Endothelial cell of umbilical vein (primary cell): ENCODE measurements at regions not wholly inside any gene's neighbourhood (a gene's known extent, or its start where the extent isn't known, plus 50 kb on each side); places are given as distances from the start of the nearest gene placed in this dataset.

Experiments
- BruUV-seq: library from RNA; stranded (reverse); fragments of 400-500 nt; replicated peaks from 2 replicates; lab custom pipeline; 2021; lab: Mats Ljungman, UMichigan
- CTCF ChIA-PET: fragments of 300-600, 350-600 bp; sonication (Branson Sonifier 250); formaldehyde crosslinking; loops from one replicate; lab custom pipeline; 2021; ENCODE audit warnings: antibody characterized with exemption, inconsistent platforms; lab: Charles Lee
- POLR2A ChIA-PET: fragments of 300-600, 350-600 bp; sonication (Branson Sonifier 250); formaldehyde crosslinking; loops from one replicate; lab custom pipeline; 2021; ENCODE audit warnings: antibody characterized with exemption, inconsistent platforms; lab: Charles Lee
- DNase-seq: peaks from one replicate; pipeline ENCODE4 v3.0.0-alpha.2; 2011; ENCODE audit warnings: low read depth, low spot score
- FAIRE-seq: peaks from 2 replicates; lab custom pipeline; 2011; peaks lifted over from hg19 to GRCh38; lab: Jason Lieb, UNC
- H2AFZ ChIP-seq: 2 replicates; pipeline ENCODE4 v1.6.0; 2012; ENCODE audit warnings: low read depth, low read length, control low read depth, inconsistent platforms
- H3K27ac ChIP-seq: 2 replicates; pipeline ENCODE4 v1.5.1; 2011; ENCODE audit warnings: low read depth, mild to moderate bottlenecking, control low read depth, low read length, moderate library complexity; ENCODE audit not compliant: insufficient read depth
- H3K27me3 ChIP-seq, 2 experiments: 2 replicates each; pipeline versions ENCODE4 v1.6.0 to v1.6.1; 2011; ENCODE audit warnings: low read length in 2 of 2, mixed read lengths in 1 of 2; ENCODE audit not compliant: control insufficient read depth in 2 of 2, insufficient read depth in 2 of 2
- H3K36me3 ChIP-seq, 2 experiments: 2 replicates in 1 of 2; 3 replicates in 1 of 2; pipeline ENCODE4 v1.5.1; 2011; ENCODE audit warnings: low read length in 2 of 2, mild to moderate bottlenecking in 1 of 2, moderate library complexity in 1 of 2; ENCODE audit not compliant: control insufficient read depth in 2 of 2, insufficient read depth in 2 of 2; ENCODE audit errors: extremely low read depth in 1 of 2
- H3K4me1 ChIP-seq: 3 replicates; pipeline ENCODE4 v1.5.1; 2011; ENCODE audit warnings: mild to moderate bottlenecking, low read length; ENCODE audit not compliant: control insufficient read depth, insufficient read depth; ENCODE audit errors: extremely low read depth
- H3K4me2 ChIP-seq: 2 replicates; pipeline ENCODE4 v1.6.1; 2011; ENCODE audit warnings: low read length, control low read depth, mixed read lengths; ENCODE audit not compliant: insufficient read depth
- H3K4me3 ChIP-seq, 3 experiments: fragments of 200-600 bp in 1 of 3; sonication (generic), shearing (Covaris generic) in 1 of 3; replicated peaks in 1 of 3; 2 replicates each; pipeline ENCODE4 v1.5.1; 2011 to 2016; ENCODE audit warnings: control low read depth in 3 of 3, low read length in 3 of 3, mild to moderate bottlenecking in 2 of 3, inconsistent platforms in 1 of 3, low read depth in 1 of 3, moderate library complexity in 1 of 3; ENCODE audit not compliant: insufficient read depth in 1 of 3
- H3K79me2 ChIP-seq: 2 replicates; pipeline ENCODE4 v1.6.0; 2012; ENCODE audit warnings: low read length, inconsistent platforms; ENCODE audit not compliant: control insufficient read depth, insufficient read depth
- H3K9ac ChIP-seq: replicated peaks from 2 replicates; pipeline ENCODE3; 2011; ENCODE audit warnings: low read length, control low read depth; ENCODE audit not compliant: insufficient read depth; ENCODE audit errors: extremely low read depth
- H3K9me1 ChIP-seq: replicated peaks from 3 replicates; pipeline ENCODE4 v1.6.0; 2011; ENCODE audit warnings: mild to moderate bottlenecking, low read length; ENCODE audit not compliant: control insufficient read depth, insufficient read depth; ENCODE audit errors: extremely low read depth
- H3K9me3 ChIP-seq: replicated peaks from 2 replicates; pipeline ENCODE4 v1.5.1; 2012; ENCODE audit warnings: low read length, inconsistent platforms; ENCODE audit not compliant: control insufficient read depth, insufficient read depth
- H4K20me1 ChIP-seq: replicated peaks from 2 replicates; pipeline ENCODE3; 2011; ENCODE audit warnings: mild to moderate bottlenecking, low read length; ENCODE audit not compliant: control insufficient read depth, insufficient read depth; ENCODE audit errors: extremely low read depth
- EZH2 ChIP-seq: IDR thresholded peaks from 2 replicates; pipeline ENCODE4 v1.6.1; 2012; ENCODE audit warnings: borderline replicate concordance, low read depth, mild to moderate bottlenecking, moderate library complexity, low read length, inconsistent platforms; ENCODE audit not compliant: severe bottlenecking
- FOS ChIP-seq: IDR thresholded peaks from 2 replicates; pipeline ENCODE4 v1.6.1; 2011; ENCODE audit warnings: mild to moderate bottlenecking, low read length, moderate library complexity, borderline replicate concordance; ENCODE audit not compliant: insufficient read depth
- GATA2 ChIP-seq: IDR thresholded peaks from 2 replicates; pipeline ENCODE4 v1.7.0; 2011; ENCODE audit warnings: low read depth, mild to moderate bottlenecking, moderate library complexity, mixed read lengths, low read length; ENCODE audit not compliant: insufficient read length, insufficient read depth
- JUN ChIP-seq: IDR thresholded peaks from 2 replicates; pipeline ENCODE4 v1.6.1; 2011; ENCODE audit warnings: borderline replicate concordance, low read depth; ENCODE audit not compliant: insufficient read length, insufficient read depth
- MYC ChIP-seq: IDR thresholded peaks from one replicate; pipeline ENCODE4 v1.6.1; 2011; ENCODE audit warnings: mild to moderate bottlenecking, low read depth, low read length
- POLR2A ChIP-seq: IDR thresholded peaks from 2 replicates; pipeline ENCODE4 v1.6.1; 2012; ENCODE audit warnings: low read depth, mild to moderate bottlenecking, control low read depth, low read length
- POLR2AphosphoS5 ChIP-seq: IDR thresholded peaks from 2 replicates; pipeline ENCODE4 v1.6.1; 2012; ENCODE audit warnings: low read depth, mild to moderate bottlenecking, control low read depth, low read length, moderate library complexity; ENCODE audit not compliant: insufficient read depth
- dilution Hi-C: fragments of 300-500 bp; cut with MboI; formaldehyde crosslinking; loops from one replicate; pipeline ENCODE4 v1.15.0; 2019; ENCODE audit warnings: low sequenced_read_pairs; ENCODE audit not compliant: extremely low pct_ligation_motif_present
- intact Hi-C: fragments of 100-400 bp; cut with micrococcal nuclease; formaldehyde crosslinking; loops from one replicate; pipeline ENCODE4 v1.10.0; 2022
- TF ChIP-seq, protein P1 (sequence below): IDR thresholded peaks from 2 replicates; pipeline ENCODE4 v1.6.1; 2011; ENCODE audit not compliant: insufficient read depth, insufficient read length
- TF ChIP-seq, protein P2 (sequence below), 2 donors: IDR thresholded peaks; 1 replicate in 1 of 2; 2 replicates in 1 of 2; pipeline ENCODE4 v1.5.1; 2011; ENCODE audit warnings: low read length in 2 of 2, mild to moderate bottlenecking in 2 of 2, moderate library complexity in 2 of 2, control low read depth in 1 of 2, inconsistent platforms in 1 of 2, low read depth in 1 of 2; ENCODE audit not compliant: insufficient read depth in 1 of 2; ENCODE audit errors: extremely low read depth in 1 of 2

DNA sequence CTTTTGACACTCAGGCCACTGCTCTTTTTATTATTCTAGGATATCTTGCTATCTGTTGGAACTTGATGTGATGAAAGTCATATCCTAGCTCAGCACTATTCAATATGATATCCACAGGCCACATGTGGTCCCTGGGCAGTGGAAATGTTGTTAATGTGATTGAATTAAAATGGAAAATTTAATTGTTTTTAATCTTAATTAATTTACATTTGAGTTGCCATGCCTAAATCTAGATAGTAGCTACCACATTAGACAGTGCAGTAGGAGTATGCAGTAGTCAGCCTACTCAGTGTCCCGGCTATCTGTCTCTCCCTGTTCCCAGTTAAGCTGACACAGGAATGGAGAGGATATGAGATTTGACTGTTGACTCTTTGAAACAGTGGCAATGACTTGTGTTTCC is 460.2 kb downstream of the GBE1 start:
- CTCF ChIA-PET, result interaction anchor here (0.7 to 4.8 kb wide), 27 partner anchors 12 to 1780 kb away, joined by 3 to 121 read pairs (median 7); no protein-coding TSS in a partner anchor
- no peaks in the 10 kb centered on the region for H4K20me1 ChIP-seq
- no peak overlapping the region for H3K4me3 ChIP-seq
- H3K9ac ChIP-seq, result no peak overlapping the region
- intact Hi-C loops, result loop anchor here (5.0 to 10.0 kb wide), 2 partner anchors 171 to 424 kb away; no protein-coding TSS in a partner anchor
- H3K9me3 ChIP-seq, result no peaks in the 10 kb centered on the region
- no peaks in the 10 kb centered on the region for H3K4me1 ChIP-seq
- no peaks in the 10 kb centered on the region for H3K27me3 ChIP-seq
- no peaks in the 10 kb centered on the region for H3K79me2 ChIP-seq
- TF ChIP-seq MYC (no peak), POLR2A (no peak), EZH2 (no peak), POLR2AphosphoS5 (no peak), GATA2 (no peak), JUN (no peak), FOS (no peak)
- TF ChIP-seq, protein P1, sequence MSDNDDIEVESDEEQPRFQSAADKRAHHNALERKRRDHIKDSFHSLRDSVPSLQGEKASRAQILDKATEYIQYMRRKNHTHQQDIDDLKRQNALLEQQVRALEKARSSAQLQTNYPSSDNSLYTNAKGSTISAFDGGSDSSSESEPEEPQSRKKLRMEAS, result no peak
- TF ChIP-seq, protein P2, sequence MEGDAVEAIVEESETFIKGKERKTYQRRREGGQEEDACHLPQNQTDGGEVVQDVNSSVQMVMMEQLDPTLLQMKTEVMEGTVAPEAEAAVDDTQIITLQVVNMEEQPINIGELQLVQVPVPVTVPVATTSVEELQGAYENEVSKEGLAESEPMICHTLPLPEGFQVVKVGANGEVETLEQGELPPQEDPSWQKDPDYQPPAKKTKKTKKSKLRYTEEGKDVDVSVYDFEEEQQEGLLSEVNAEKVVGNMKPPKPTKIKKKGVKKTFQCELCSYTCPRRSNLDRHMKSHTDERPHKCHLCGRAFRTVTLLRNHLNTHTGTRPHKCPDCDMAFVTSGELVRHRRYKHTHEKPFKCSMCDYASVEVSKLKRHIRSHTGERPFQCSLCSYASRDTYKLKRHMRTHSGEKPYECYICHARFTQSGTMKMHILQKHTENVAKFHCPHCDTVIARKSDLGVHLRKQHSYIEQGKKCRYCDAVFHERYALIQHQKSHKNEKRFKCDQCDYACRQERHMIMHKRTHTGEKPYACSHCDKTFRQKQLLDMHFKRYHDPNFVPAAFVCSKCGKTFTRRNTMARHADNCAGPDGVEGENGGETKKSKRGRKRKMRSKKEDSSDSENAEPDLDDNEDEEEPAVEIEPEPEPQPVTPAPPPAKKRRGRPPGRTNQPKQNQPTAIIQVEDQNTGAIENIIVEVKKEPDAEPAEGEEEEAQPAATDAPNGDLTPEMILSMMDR (IDR thresholded peaks at IDR 0.05; ENCODE audit: extremely low read depth in 1 of 2, insufficient read depth in 1 of 2, low read depth in 1 of 2, low read length in 2 of 2), result no peak
- H3K9me1 ChIP-seq, result no peaks in the 10 kb centered on the region
- POLR2A ChIA-PET, result no interaction called here
- H3K27ac ChIP-seq, result no peak overlapping the region
- no peak overlapping the region for H2AFZ ChIP-seq
- DNase-seq (no peak), FAIRE-seq (no peak)
- H3K4me2 ChIP-seq, result no peak overlapping the region
- no TSS peak for BruUV-seq
- no peaks in the 10 kb centered on the region for H3K36me3 ChIP-seq
- dilution Hi-C loops, result no loop called here
